Activated B cell treated with CpG ODN at 0.5 μM for 24 hours (primary cell): ENCODE measurements at regions not wholly inside any gene's neighbourhood (a gene's known extent, or its start where the extent isn't known, plus 50 kb on each side); places are given as distances from the start of the nearest gene placed in this dataset.

Experiments used
- ATAC-seq: fragments of 200-7000 bp; cut with Tn5 transposase; one replicate; pipeline ENCODE4 v1.10.0; 2021; ENCODE audit warnings: low read depth, mild to moderate bottlenecking, moderate library complexity
- CTCF ChIA-PET: fragments of 350-600 bp; sonication (Branson Sonifier 250); formaldehyde crosslinking; loops from one replicate; lab custom pipeline; 2021; ENCODE audit warnings: antibody characterized with exemption; lab: Charles Lee
- POLR2A ChIA-PET: fragments of 350-600 bp; sonication (Branson Sonifier 250); formaldehyde crosslinking; loops from one replicate; lab custom pipeline; 2021; ENCODE audit warnings: antibody characterized with exemption; lab: Charles Lee
- DNase-seq: peaks from one replicate; pipeline ENCODE4 v3.0.0; 2022
- H3K27ac Mint-ChIP-seq: one replicate; pipeline ENCODE4 v1.8.0; 2020; ENCODE audit warnings: mixed read lengths
- H3K27me3 Mint-ChIP-seq: one replicate; pipeline ENCODE4 v1.8.0; 2021; ENCODE audit warnings: mixed read lengths
- H3K36me3 Mint-ChIP-seq: one replicate; pipeline ENCODE4 v1.8.0; 2021; ENCODE audit warnings: low read depth, mixed read lengths
- H3K4me1 Mint-ChIP-seq: one replicate; pipeline ENCODE4 v1.8.0; 2021; ENCODE audit warnings: mixed read lengths
- H3K4me3 Mint-ChIP-seq: one replicate; pipeline ENCODE4 v1.8.0; 2020; ENCODE audit warnings: mild to moderate bottlenecking, mixed read lengths
- H3K9me3 Mint-ChIP-seq: one replicate; pipeline ENCODE4 v1.8.0; 2020; ENCODE audit warnings: mixed read lengths
- CTCF ChIP-seq: fragments of 200-600 bp; IDR thresholded peaks from one replicate; pipeline ENCODE4 v1.8.0; 2022; ENCODE audit warnings: antibody characterized with exemption, mild to moderate bottlenecking
- intact Hi-C: fragments of 100-400 bp; cut with micrococcal nuclease; formaldehyde crosslinking; loops from one replicate; pipeline ENCODE4 v1.15.1; 2024

- ChIA-PET POLR2A (no interaction called here), CTCF (no interaction called here)
- ATAC-seq (no peak), DNase-seq (no peak)
- Mint-ChIP-seq H3K27me3 (no peaks in the 10 kb centered on the region), H3K4me1 (no peaks in the 10 kb centered on the region), H3K27ac (no peak overlapping the region), H3K36me3 (no peaks in the 10 kb centered on the region), H3K9me3 (peaks cover 4% of the 10 kb centered on the region), H3K4me3 (no peak overlapping the region)
- intact Hi-C loops: no loop called here
- TF ChIP-seq CTCF: no peak
Measured at GRCh38 chr16:65681406-65681805, 559.5 kb upstream of the CDH11 start.

GRCh38 chr16:65679785-65680184 is 557.9 kb upstream of the CDH11 start:
- no peaks in the 10 kb centered on the region for H3K27me3 Mint-ChIP-seq
- H3K36me3 Mint-ChIP-seq: no peaks in the 10 kb centered on the region
- no peak overlapping the region for H3K4me3 Mint-ChIP-seq
- ATAC-seq (no peak), DNase-seq (no peak)
- TF ChIP-seq CTCF: no peak
- H3K4me1 Mint-ChIP-seq: no peaks in the 10 kb centered on the region
- H3K9me3 Mint-ChIP-seq: peaks cover 4% of the 10 kb centered on the region
- CTCF ChIA-PET: no interaction called here
- intact Hi-C loops: no loop called here
- POLR2A ChIA-PET: no interaction called here
- H3K27ac Mint-ChIP-seq: no peak overlapping the region

GRCh38 chr16:65675161-65675560 is 553.3 kb upstream of the CDH11 start:
- no peak overlapping the region for H3K4me3 Mint-ChIP-seq
- H3K36me3 Mint-ChIP-seq: no peaks in the 10 kb centered on the region
- no peak overlapping the region for H3K27ac Mint-ChIP-seq
- intact Hi-C loops: no loop called here
- no peaks in the 10 kb centered on the region for H3K27me3 Mint-ChIP-seq
- no peaks in the 10 kb centered on the region for H3K9me3 Mint-ChIP-seq
- ChIA-PET CTCF (no interaction called here), POLR2A (no interaction called here)
- DNase-seq: no peak
- H3K4me1 Mint-ChIP-seq: no peaks in the 10 kb centered on the region
- no peak for TF ChIP-seq CTCF
- ATAC-seq: no peak

GRCh38 chr16:65672960-65673359 is 551.1 kb upstream of the CDH11 start:
- ChIA-PET CTCF (no interaction called here), POLR2A (no interaction called here)
- Mint-ChIP-seq H3K4me1 (no peaks in the 10 kb centered on the region), H3K27me3 (no peaks in the 10 kb centered on the region), H3K9me3 (peaks cover 2% of the 10 kb centered on the region), H3K4me3 (no peak overlapping the region), H3K27ac (no peak overlapping the region), H3K36me3 (no peaks in the 10 kb centered on the region)
- no peak for DNase-seq
- ATAC-seq: no peak
- no peak for TF ChIP-seq CTCF
- intact Hi-C loops: no loop called here

- Mint-ChIP-seq H3K9me3 (peaks cover 2% of the 10 kb centered on the region), H3K4me3 (no peak overlapping the region), H3K4me1 (no peaks in the 10 kb centered on the region), H3K27ac (no peak overlapping the region), H3K27me3 (no peaks in the 10 kb centered on the region), H3K36me3 (no peaks in the 10 kb centered on the region)
- CTCF ChIA-PET: no interaction called here
- POLR2A ChIA-PET: no interaction called here
- ATAC-seq (no peak), DNase-seq (no peak)
- no peak for TF ChIP-seq CTCF
- intact Hi-C loops: no loop called here
Measured at GRCh38 chr16:65671071-65671470, 549.2 kb upstream of the CDH11 start.
